Gastroesophageal sphincter (tissue), 4 donors: ENCODE measurements at regions not wholly inside any gene's neighbourhood (a gene's known extent, or its start where the extent isn't known, plus 50 kb on each side); places are given as distances from the start of the nearest gene placed in this dataset.

Experiments
- ATAC-seq: fragments of 150-250 bp; one replicate; pipeline ENCODE4 v1.9.1; 2016; ENCODE audit warnings: mild to moderate bottlenecking, moderate library complexity
- H3K27ac ChIP-seq, 4 donors: fragments of 200-600 bp; sonication (generic) in 3 of 4; 1 replicate in 3 of 4; 2 replicates in 1 of 4; pipeline ENCODE4 v1.5.1; 2016 to 2019
- H3K27me3 ChIP-seq: fragments of 200-600 bp; sonication (generic); one replicate; pipeline ENCODE4 v1.5.1; 2019
- H3K36me3 ChIP-seq, 2 donors: fragments of 200-600 bp; sonication (generic); one replicate each; pipeline ENCODE4 v1.5.1; 2019; ENCODE audit warnings: control low read depth in 1 of 2
- H3K4me1 ChIP-seq, 3 donors: fragments of 200-600 bp; sonication (generic); 1 replicate in 2 of 3; 2 replicates in 1 of 3; pipeline ENCODE4 v1.5.1; 2016 to 2019; ENCODE audit warnings: control low read depth in 2 of 3
- H3K4me3 ChIP-seq, 2 donors: fragments of 200-600 bp; sonication (generic); one replicate each; pipeline ENCODE4 v1.5.1; 2019; ENCODE audit warnings: mild to moderate bottlenecking in 1 of 2, moderate library complexity in 1 of 2
- H3K9me3 ChIP-seq, 3 donors: fragments of 200-600 bp; sonication (generic); one replicate each; pipeline ENCODE4 v1.5.1; 2017 to 2019; ENCODE audit warnings: control low read depth in 2 of 3
- EP300 ChIP-seq: sonication (generic); formaldehyde crosslinking; IDR thresholded peaks from one replicate; pipeline ENCODE4 v1.6.1; 2017; ENCODE audit warnings: antibody characterized with exemption, mild to moderate bottlenecking
- POLR2A ChIP-seq, 2 donors: fragments of 450-650 bp; IDR thresholded peaks; one replicate each; pipeline ENCODE4 v1.6.1; 2017; ENCODE audit warnings: antibody characterized with exemption in 2 of 2, mild to moderate bottlenecking in 2 of 2, moderate library complexity in 1 of 2
- POLR2AphosphoS5 ChIP-seq: sonication (generic); formaldehyde crosslinking; IDR thresholded peaks from one replicate; pipeline ENCODE4 v1.6.1; 2017; ENCODE audit warnings: antibody characterized with exemption
- WGBS, 2 donors: methylation state at CpG; one replicate each; pipeline ENCODE4 v1.1.5; 2018; ENCODE audit warnings: low coverage in 1 of 2; 5-methylcytosine and 5-hydroxymethylcytosine counted together
- TF ChIP-seq, protein P1 (sequence below), 4 experiments: fragments of 200-600 bp in 2 of 4; fragments of 450-650 bp in 2 of 4; sonication (generic) in 1 of 4; IDR thresholded peaks; one replicate each; pipeline ENCODE4 v1.5.1; 2017 to 2019; ENCODE audit warnings: antibody characterized with exemption in 4 of 4, mild to moderate bottlenecking in 2 of 4, moderate library complexity in 2 of 4

GRCh38 chr16:65510241-65510640 lies 388.4 kb upstream of the CDH11 start:
- Histone ChIP-seq H3K9me3 (no peaks in the 10 kb centered on the region), H3K4me3 (no peak overlapping the region), H3K27me3 (no peaks in the 10 kb centered on the region), H3K27ac (no peak overlapping the region), H3K4me1 (no peaks in the 10 kb centered on the region), H3K36me3 (no peaks in the 10 kb centered on the region)
- TF ChIP-seq POLR2A (IDR thresholded peaks at IDR 0.05) (no peak), EP300 (no peak), POLR2AphosphoS5 (no peak)
- TF ChIP-seq, protein P1, sequence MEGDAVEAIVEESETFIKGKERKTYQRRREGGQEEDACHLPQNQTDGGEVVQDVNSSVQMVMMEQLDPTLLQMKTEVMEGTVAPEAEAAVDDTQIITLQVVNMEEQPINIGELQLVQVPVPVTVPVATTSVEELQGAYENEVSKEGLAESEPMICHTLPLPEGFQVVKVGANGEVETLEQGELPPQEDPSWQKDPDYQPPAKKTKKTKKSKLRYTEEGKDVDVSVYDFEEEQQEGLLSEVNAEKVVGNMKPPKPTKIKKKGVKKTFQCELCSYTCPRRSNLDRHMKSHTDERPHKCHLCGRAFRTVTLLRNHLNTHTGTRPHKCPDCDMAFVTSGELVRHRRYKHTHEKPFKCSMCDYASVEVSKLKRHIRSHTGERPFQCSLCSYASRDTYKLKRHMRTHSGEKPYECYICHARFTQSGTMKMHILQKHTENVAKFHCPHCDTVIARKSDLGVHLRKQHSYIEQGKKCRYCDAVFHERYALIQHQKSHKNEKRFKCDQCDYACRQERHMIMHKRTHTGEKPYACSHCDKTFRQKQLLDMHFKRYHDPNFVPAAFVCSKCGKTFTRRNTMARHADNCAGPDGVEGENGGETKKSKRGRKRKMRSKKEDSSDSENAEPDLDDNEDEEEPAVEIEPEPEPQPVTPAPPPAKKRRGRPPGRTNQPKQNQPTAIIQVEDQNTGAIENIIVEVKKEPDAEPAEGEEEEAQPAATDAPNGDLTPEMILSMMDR (IDR thresholded peaks at IDR 0.05) = no peak
- 59 to 71% methylated on average over 2 to 3 of the region's 3 CpGs for WGBS, 2 donors
- no peak for ATAC-seq

DNA sequence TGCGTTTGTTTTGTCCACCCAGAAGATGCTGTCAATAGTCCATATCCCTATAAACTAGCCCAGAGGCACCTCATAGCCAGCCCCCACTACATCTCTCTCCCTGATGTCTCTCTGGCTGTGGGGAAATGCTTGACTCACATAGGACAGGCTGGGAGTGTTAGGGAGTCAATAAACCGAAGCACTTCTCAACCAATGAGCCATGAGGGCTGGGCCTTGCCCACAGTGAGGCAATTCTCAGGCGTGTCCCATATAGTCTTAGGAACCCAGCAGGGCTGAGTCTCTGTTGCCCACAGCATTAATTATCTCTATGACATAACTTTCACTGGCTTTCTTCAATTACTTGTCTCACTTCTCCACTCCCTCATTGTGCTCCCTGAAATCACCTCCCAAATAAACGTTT lies 387.3 kb upstream of the CDH11 start:
- H3K4me3 ChIP-seq = no peak overlapping the region
- H3K27me3 ChIP-seq = no peaks in the 10 kb centered on the region
- no peaks in the 10 kb centered on the region for H3K4me1 ChIP-seq
- no peak overlapping the region for H3K27ac ChIP-seq
- no peaks in the 10 kb centered on the region for H3K9me3 ChIP-seq
- no peak for ATAC-seq
- 76 to 79% methylated on average over 3 of the region's 4 CpGs for WGBS, 2 donors
- TF ChIP-seq POLR2A (IDR thresholded peaks at IDR 0.05) (no peak), EP300 (no peak), POLR2AphosphoS5 (no peak)
- TF ChIP-seq, protein P1 (IDR thresholded peaks at IDR 0.05) = no peak
- no peaks in the 10 kb centered on the region for H3K36me3 ChIP-seq

GRCh38 chr16:65500919-65501318 lies 379.1 kb upstream of the CDH11 start:
- no peak overlapping the region for H3K4me3 ChIP-seq
- 78 to 100% methylated on average over 1 of the region's 1 CpG for WGBS, 2 donors
- no peak for ATAC-seq
- no peaks in the 10 kb centered on the region for H3K27me3 ChIP-seq
- H3K27ac ChIP-seq = no peak overlapping the region
- TF ChIP-seq POLR2AphosphoS5 (no peak), POLR2A (IDR thresholded peaks at IDR 0.05) (no peak), EP300 (no peak)
- H3K36me3 ChIP-seq = no peaks in the 10 kb centered on the region
- H3K4me1 ChIP-seq = no peaks in the 10 kb centered on the region
- H3K9me3 ChIP-seq = no peaks in the 10 kb centered on the region

- Histone ChIP-seq H3K4me1 (no peaks in the 10 kb centered on the region), H3K9me3 (no peaks in the 10 kb centered on the region), H3K4me3 (no peak overlapping the region), H3K27me3 (no peaks in the 10 kb centered on the region), H3K27ac (no peak overlapping the region), H3K36me3 (no peaks in the 10 kb centered on the region)
- 54 to 65% methylated on average over 2 of the region's 2 CpGs for WGBS, 2 donors
- no peak for ATAC-seq
- TF ChIP-seq, protein P1 (IDR thresholded peaks at IDR 0.05) = no peak
- TF ChIP-seq EP300 = no peak
- TF ChIP-seq POLR2AphosphoS5 = no peak
- no peak for TF ChIP-seq POLR2A (IDR thresholded peaks at IDR 0.05)
Observed at GRCh38 chr16:65500007-65500406, 378.1 kb upstream of the CDH11 start.

DNA sequence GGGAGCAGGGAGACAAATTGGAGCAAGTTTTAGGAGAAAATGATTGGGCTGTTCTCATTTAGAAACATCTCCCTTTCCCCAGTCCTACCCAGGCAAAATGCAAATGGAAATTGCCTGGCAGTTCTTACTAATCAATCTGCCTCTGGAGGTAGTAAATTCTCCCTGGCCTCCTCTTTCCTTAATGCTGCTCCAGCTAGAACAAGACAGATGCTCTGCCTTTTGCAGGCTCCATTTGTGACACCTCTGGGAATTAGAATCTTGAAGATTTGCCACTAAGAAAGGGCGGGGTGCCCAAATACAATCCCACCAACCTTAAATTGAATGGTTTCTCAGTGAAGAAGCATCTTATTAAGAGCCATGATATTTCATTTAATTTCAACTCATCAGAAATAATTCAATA lies 377.7 kb upstream of the CDH11 start:
- no peak for ATAC-seq
- H3K27ac ChIP-seq = no peak overlapping the region
- 85 to 100% methylated on average over 1 of the region's 1 CpG for WGBS, 2 donors
- H3K4me3 ChIP-seq = no peak overlapping the region
- H3K36me3 ChIP-seq = no peaks in the 10 kb centered on the region
- TF ChIP-seq POLR2A (IDR thresholded peaks at IDR 0.05) = no peak
- TF ChIP-seq, protein P1 (IDR thresholded peaks at IDR 0.05) = no peak
- TF ChIP-seq POLR2AphosphoS5 = no peak
- TF ChIP-seq EP300 = no peak
- no peaks in the 10 kb centered on the region for H3K4me1 ChIP-seq
- no peaks in the 10 kb centered on the region for H3K9me3 ChIP-seq
- no peaks in the 10 kb centered on the region for H3K27me3 ChIP-seq
